GM19455 (cell line): ENCODE measurements at regions not wholly inside any gene's neighbourhood (a gene's known extent, or its start where the extent isn't known, plus 50 kb on each side); places are given as distances from the start of the nearest gene placed in this dataset.
"Not testable (repeated sequence)": the region's sequence is repeated elsewhere in the genome, so short reads cannot be mapped to it uniquely, and the experiment has no call there.

Experiments
- ATAC-seq: cut with Tn5 transposase; IDR thresholded peaks from one replicate; pipeline ENCODE4 v1.9.1; 2021; ENCODE audit not compliant: unreplicated experiment

- no peak for ATAC-seq
Measured at GRCh38 chr13:90918536-90918935, 429.0 kb upstream of the MIR17HG start.

GRCh38 chr13:90919153-90919552 lies 428.3 kb upstream of the MIR17HG start:
- ATAC-seq = no peak

GRCh38 chr13:90926459-90926858 lies 421.0 kb upstream of the MIR17HG start:
- no peak for ATAC-seq

GRCh38 chr13:90928109-90928508 lies 419.4 kb upstream of the MIR17HG start:
- ATAC-seq = no peak

- ATAC-seq = no peak
Measured at GRCh38 chr13:90933097-90933826, 414.2 kb upstream of the MIR17HG start.

GRCh38 chr13:90934741-90935140 lies 412.7 kb upstream of the MIR17HG start:
- ATAC-seq = no peak

GRCh38 chr13:90938848-90939247 lies 408.6 kb upstream of the MIR17HG start:
- ATAC-seq = no peak

- ATAC-seq = no peak
Measured at GRCh38 chr13:90943946-90944345, 403.5 kb upstream of the MIR17HG start.

GRCh38 chr13:90945146-90945545 lies 402.3 kb upstream of the MIR17HG start:
- ATAC-seq = not testable (repeated sequence)

GRCh38 chr13:90946125-90946524 lies 401.4 kb upstream of the MIR17HG start:
- not testable (repeated sequence) for ATAC-seq

- no peak for ATAC-seq
Measured at GRCh38 chr13:90947976-90948375, 399.5 kb upstream of the MIR17HG start.

- ATAC-seq = no peak
Measured at GRCh38 chr13:90950160-90950559, 397.3 kb upstream of the MIR17HG start.

- no peak for ATAC-seq
Measured at GRCh38 chr13:90951663-90952062, 395.8 kb upstream of the MIR17HG start.

- ATAC-seq = no peak
Measured at GRCh38 chr13:90952326-90952725, 395.2 kb upstream of the MIR17HG start.

- no peak for ATAC-seq
Measured at GRCh38 chr13:90954605-90955195, 392.8 kb upstream of the MIR17HG start.

- ATAC-seq = no peak
Measured at GRCh38 chr13:90956031-90956430, 391.5 kb upstream of the MIR17HG start.

GRCh38 chr13:90958866-90959265 lies 388.6 kb upstream of the MIR17HG start:
- no peak for ATAC-seq

GRCh38 chr13:90968166-90968904 lies 379.2 kb upstream of the MIR17HG start:
- ATAC-seq = no peak

- ATAC-seq = no peak
Measured at GRCh38 chr13:90974249-90974975, 373.1 kb upstream of the MIR17HG start.

GRCh38 chr13:90979059-90979458 lies 368.4 kb upstream of the MIR17HG start:
- no peak for ATAC-seq

GRCh38 chr13:90984756-90985155 lies 362.7 kb upstream of the MIR17HG start:
- ATAC-seq = no peak
